T47D (cell line): ENCODE measurements at regions not wholly inside any gene's neighbourhood (a gene's known extent, or its start where the extent isn't known, plus 50 kb on each side); places are given as distances from the start of the nearest gene placed in this dataset.
"Not testable (repeated sequence)": the region's sequence is repeated elsewhere in the genome, so short reads cannot be mapped to it uniquely, and the experiment has no call there.

ENCODE experiments used
- DNase-seq, 2 experiments: peaks; one replicate each; pipeline versions ENCODE4 v3.0.0 to v3.0.0-alpha.2; 2011 to 2012; ENCODE audit warnings: low read depth in 1 of 2, low spot score in 1 of 2
- JUND ChIP-seq: IDR thresholded peaks from 2 replicates; pipeline ENCODE4 v1.6.1; 2012; ENCODE audit warnings: low read depth
- in situ Hi-C: cut with HindIII; loops from 2 replicates; pipeline ENCODE4 v1.10.0; 2016; ENCODE audit warnings: low sequenced_read_pairs, low pct_unique_long_range_greater_than_20kb

- DNase-seq: not testable (repeated sequence)
Observed at GRCh38 chr17:20868662-20869007, 174.2 kb downstream of the USP22 start.

GRCh38 chr17:20873173-20873572 is 169.6 kb downstream of the USP22 start:
- DNase-seq, in situ Hi-C loops: not testable (repeated sequence)

More at GRCh38 chr17:20868662-20869007, 174.2 kb downstream of the USP22 start:
- in situ Hi-C loops: not testable (repeated sequence)

- in situ Hi-C loops, DNase-seq: not testable (repeated sequence)
Observed at GRCh38 chr17:20873688-20874328, 169.0 kb downstream of the USP22 start.

GRCh38 chr17:20877384-20877783 is 165.4 kb downstream of the USP22 start:
- DNase-seq, in situ Hi-C loops: not testable (repeated sequence)

GRCh38 chr17:20890338-20890737 is 152.5 kb downstream of the USP22 start:
- TF ChIP-seq JUND: no peak
- no peak for DNase-seq
- in situ Hi-C loops: no loop called here

- in situ Hi-C loops, DNase-seq: not testable (repeated sequence)
Observed at GRCh38 chr17:20895426-20895825, 147.4 kb downstream of the USP22 start.

- in situ Hi-C loops: no loop called here
- no peak for DNase-seq
Observed at GRCh38 chr17:20896153-20896649, 146.6 kb downstream of the USP22 start.

GRCh38 chr17:20898726-20899125 is 144.1 kb downstream of the USP22 start:
- in situ Hi-C loops, DNase-seq: not testable (repeated sequence)

More at GRCh38 chr17:20896153-20896649, 146.6 kb downstream of the USP22 start:
- no peak for TF ChIP-seq JUND

- DNase-seq, in situ Hi-C loops: not testable (repeated sequence)
Observed at GRCh38 chr17:20902496-20902895, 140.3 kb downstream of the USP22 start.

- DNase-seq, in situ Hi-C loops: not testable (repeated sequence)
Observed at GRCh38 chr17:20903549-20903948, 139.3 kb downstream of the USP22 start.

GRCh38 chr17:20908313-20909267 is 134.2 kb downstream of the USP22 start:
- no peak for TF ChIP-seq JUND
- in situ Hi-C loops: no loop called here
- peak; percentile 60 to 82 for DNase-seq

- in situ Hi-C loops: no loop called here
- no peak for TF ChIP-seq JUND
- no peak for DNase-seq
Observed at GRCh38 chr17:20914658-20915057, 128.2 kb downstream of the USP22 start.

- no peak for TF ChIP-seq JUND
- DNase-seq: no peak
- in situ Hi-C loops: no loop called here
Observed at GRCh38 chr17:20916383-20916782, 126.4 kb downstream of the USP22 start.

GRCh38 chr17:20917610-20918306 is 125.1 kb downstream of the USP22 start:
- DNase-seq, in situ Hi-C loops: not testable (repeated sequence)
